GM18520 (cell line): ENCODE measurements at regions not wholly inside any gene's neighbourhood (a gene's known extent, or its start where the extent isn't known, plus 50 kb on each side); places are given as distances from the start of the nearest gene placed in this dataset.
"Not testable (repeated sequence)": the region's sequence is repeated elsewhere in the genome, so short reads cannot be mapped to it uniquely, and the experiment has no call there.

Experiments
- ATAC-seq: cut with Tn5 transposase; IDR thresholded peaks from one replicate; pipeline ENCODE4 v1.9.1; 2021; ENCODE audit not compliant: unreplicated experiment

DNA sequence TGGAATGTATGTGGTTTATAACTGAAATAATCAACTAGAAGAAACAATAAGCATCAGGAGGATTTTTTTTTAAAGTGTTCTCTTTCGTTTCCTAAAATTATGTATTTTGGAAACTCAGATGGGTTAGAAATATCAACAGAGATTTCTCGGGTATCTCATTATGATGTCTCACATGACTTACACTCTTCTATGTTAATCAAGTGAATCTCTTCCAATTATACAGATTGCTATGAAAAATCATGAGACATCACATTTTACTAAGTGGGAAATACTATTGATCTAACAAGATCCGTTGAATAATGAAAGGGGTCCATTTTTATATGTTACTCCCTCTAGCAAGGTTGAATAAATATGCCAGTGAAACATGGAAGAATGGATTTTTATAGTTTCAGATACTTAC is 54.7 kb upstream of the NRIP1 start:
- ATAC-seq = no peak

DNA sequence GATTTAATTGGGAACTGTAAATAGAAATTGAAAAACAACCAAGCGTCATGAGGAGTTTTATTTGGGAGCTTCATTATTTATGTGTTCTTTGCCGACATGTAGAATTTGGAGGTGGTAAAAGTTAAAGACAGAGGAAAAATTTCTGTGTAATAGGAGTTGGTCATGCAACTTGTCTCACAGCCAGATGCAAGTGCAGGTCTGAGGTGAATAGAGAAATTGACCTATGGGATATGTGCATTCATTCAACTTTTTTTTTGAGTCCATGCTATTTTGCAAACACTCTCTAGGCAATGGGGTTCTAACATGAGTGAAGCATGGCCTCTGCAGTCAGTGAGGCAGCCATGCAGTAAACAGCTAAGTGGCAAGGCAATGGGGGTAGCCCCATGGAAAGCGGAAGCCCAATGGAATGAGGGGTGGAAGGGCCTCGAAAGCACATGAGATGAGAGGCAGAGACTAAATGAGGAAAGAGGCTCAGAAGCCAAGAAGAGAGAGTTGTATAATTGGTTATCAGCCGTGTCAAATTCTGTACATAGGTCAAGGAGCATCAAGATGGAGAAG is 56.4 kb upstream of the NRIP1 start:
- ATAC-seq = no peak

DNA sequence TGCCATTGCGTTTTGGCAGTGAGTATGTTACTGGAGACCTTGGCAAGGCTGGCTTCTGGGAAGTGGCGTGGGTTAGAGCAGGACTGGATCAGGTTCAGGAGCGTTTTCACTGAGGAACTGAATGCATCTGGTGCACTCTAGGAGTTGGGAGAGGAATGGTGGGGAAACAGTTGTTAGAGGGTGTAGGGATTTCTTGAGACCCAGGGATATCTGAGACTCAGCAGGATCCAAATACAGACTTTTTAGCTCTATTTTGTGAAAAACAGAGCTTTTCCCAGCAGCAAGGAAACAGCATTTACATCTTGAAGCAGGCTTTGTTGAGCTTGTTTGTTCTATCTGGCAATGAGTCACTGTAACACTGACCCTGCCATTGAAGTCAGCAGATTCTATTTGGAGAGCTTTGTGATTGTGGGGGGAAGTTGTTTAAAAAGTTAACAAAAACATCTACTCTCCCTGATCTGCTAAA is 56.9 kb upstream of the NRIP1 start:
- ATAC-seq = no peak

DNA sequence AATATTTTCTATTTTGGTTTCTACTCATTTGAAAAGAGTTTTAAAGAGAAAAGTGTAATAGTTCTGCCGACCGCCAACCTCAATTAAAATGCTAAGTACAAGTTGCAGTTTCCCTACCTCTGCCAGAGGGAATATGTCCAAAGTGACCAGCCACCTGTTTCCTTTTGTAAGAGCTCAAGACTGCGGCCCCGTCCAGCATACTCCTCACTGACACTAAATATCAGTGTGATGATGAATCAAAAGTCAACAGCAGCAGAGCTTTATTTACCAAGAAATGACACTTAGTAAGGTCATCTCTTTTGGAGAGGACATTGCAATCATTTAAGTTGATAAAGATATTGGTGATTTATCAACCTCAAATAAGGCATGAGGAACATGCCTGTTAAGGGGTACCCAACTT is 57.4 kb upstream of the NRIP1 start:
- ATAC-seq = no peak

DNA sequence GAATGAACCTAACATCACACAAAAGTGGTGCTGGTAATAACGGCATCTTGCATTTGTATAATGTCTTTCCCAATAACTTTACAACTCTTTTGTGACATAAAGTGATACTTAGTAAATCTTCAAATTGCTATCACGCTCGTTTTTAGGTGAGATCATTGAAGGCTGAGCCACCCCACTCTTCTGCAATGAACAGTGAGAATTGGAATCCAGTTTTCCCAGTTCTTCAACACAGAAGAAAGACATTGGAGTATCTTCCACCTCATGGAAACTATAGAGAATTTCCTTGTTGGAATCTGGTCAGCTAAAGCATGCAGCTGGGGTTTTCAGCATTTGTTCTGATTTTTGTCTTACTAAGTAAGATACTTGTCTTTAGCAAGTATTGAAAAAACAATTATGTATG is 59.9 kb upstream of the NRIP1 start:
- ATAC-seq = no peak

DNA sequence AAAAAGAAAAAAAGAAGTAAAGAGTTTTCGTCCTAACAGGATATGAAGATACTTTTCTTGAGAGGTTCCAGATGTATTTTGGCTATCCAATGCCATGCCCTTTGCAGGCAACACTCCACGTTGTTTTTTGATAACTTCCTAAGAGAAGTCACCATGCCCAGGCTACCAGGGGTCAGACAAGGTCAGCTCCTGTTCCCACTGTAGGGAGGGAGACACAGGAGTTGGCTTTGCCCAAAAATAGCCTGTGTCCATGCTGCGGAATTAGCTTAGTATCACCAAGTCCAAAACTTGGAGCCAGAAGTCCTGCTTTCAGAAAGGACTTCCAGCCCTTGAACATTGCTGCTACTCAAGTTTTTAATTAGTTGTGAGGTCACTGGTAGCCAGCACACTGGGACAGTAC is 62.1 kb upstream of the NRIP1 start:
- ATAC-seq = no peak

DNA sequence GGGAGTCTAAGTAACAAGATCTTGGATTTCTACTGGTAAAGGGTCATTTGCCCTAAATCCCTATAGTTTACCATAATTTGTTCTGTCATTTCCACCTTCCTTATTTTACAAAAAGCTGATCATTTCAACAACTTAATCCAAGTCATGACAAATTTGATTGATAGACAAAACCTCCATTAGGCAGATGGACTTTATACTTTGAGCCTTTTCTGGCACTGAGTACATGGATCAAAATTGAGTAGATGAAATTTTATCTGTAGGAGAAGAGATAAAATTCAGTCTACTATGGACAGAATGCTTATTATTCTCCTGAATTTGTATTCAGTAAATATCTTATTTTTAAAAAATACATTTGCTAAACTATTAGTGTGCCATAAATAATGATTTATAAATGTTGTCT is 62.6 kb upstream of the NRIP1 start:
- ATAC-seq = no peak

DNA sequence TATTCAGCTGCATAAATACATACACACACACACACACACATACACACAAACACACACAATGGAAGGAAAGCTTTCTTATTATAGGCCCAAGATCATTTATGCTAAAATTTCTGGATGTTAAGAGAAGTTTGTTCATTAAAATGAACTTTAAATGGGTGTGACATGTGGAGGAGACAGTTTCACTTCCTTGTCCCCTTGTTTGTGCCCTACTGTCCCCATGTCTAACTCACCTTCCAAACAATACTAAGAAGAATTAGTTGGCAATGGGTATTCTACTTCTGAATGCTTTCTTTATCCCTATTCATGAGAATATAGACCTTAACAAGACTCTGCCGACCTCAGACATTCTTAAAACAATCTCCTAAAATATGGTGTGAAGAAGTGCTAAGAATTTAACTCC is 63.5 kb upstream of the NRIP1 start:
- no peak for ATAC-seq

DNA sequence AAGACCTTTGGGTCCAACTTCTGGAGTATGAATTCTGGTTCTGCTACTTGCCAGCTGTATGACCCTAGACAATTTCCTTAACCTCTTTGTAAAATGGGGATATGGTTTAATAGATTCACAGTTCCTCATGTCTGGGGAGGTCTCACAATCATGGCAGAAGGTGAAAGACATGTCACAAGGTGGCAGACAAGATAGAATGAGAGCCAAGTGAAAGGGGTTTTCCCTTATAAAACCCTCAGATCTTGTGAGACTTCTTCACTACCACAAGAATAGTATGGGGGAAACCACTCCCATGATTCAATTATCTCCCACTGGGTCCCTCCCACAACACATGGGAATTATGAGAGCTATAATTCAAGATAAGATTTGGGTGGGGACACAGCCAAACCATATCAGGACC is 63.9 kb upstream of the NRIP1 start:
- ATAC-seq = not testable (repeated sequence)

DNA sequence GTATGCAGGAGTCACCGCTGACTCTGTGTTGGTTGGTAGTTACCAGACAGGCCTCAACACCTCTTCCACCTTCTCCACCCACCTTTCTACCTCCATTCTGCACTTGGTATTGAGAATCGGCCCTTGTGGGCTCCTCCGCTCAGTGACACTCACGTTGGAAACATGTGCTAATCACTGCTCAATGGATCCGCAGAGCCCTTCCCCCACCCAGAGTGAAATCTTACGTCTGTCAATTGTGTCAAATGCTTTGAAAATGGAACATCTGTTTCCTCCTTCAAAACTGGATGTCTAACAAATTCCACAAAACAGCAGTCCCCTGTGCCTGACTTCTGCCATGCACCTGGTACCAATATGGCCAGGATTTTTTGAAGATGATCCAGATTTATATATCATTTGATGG is 65.5 kb upstream of the NRIP1 start:
- no peak for ATAC-seq

DNA sequence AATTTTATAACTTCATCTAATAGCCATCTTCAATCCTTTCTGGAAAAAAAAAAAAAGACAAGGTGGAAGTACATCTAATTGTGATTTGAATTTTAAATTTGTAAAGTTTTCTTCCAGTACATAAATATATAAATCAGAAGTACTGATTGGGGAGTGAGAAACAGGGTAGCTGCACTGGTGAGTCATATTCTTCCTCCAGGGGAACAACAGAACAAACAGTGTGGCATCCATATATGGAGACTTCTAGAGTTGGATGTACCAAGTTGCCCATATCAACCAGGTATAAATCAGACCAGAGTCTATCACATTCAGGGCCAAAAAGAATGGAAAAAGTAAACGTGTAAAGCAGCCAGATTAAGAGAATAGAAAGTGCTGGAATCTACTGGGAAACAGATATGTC is 66.0 kb upstream of the NRIP1 start:
- ATAC-seq = no peak

DNA sequence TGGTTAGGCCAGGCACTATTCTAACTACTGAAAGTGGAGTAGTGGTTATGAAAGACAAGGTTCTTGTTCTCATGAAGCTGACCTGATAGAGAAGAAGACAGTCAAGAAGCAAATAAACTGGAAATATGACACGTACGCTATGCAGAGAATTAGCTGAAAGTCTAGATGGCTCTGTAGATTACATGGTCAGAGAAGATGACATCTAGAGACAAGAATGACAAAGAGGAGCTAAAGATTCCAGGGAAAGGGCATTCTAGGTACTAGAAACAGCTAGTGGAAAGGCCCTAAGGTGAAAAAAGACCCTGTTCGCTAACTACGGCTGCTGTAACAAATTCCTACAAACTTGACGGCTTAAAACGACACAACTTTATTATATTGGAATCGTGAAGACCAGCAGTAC is 68.0 kb upstream of the NRIP1 start:
- ATAC-seq = no peak

DNA sequence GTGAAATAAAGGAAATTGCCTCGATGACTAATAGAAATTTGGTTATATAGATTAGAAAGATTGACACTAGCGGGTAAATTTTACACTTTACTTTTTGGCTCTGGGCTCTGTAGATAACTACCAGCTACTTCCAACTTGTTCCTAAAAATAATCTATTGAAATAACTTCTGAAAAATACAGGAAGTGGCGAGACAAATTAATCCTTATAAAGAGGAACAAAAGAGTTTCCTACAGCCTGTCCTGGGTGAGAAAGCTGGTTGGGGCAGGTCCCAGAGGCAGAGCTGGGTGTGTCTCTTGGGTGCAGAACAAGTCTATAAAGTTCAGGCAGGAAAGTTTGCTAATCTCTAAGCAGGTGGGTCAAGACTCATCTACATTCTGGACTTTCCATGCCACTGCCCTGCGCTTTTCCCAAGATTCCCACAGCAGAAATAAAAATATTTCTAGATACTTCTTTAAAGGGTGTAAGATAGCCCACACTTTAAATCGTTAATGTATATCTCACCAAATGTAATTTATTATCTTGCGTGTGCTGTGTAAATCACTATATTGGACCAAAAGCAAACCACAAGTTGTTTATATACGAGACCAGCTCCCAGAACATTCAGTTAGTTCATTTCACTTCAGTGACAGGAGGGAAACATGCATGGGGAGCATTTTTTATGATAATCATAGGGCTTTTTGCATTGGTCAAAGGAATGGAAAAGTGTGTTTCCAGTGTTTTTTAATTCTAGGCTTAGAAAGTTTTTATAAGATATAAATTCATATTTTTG is 70.1 kb upstream of the NRIP1 start:
- ATAC-seq = no peak

DNA sequence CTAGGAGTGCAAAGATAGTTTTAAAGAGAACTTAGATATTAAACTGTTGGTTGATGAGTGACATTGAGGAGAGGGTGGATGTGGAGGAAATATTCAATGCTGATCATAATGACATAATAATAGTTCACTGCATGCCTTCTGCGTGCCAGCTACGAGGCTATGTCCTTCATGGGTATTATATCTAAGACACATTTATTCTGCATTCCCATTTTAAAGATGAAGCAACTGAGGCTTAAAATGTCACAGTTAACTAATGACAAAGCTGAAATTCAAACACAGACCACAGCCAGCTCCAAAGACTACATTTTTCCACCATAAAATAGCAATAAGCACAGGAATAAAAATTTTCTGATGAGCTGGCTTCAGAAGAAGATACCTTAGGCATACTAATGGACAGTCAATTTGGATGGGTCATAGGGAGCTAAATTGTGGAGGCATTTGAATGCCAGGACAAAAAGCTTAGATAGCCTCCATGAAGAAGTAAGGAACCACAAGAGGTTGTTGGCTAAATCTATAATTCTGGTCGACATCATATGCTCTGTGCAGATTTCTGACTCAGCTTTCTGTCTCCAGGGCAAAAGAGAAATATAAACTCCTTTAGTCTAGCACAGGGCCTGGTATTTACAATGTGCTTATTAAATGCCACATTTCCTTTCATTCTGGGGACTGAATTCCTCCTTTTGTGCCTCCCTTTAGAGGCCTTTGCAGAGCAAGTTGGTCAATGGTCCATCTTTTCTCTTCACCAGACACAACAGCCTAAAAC is 71.2 kb upstream of the NRIP1 start:
- no peak for ATAC-seq

DNA sequence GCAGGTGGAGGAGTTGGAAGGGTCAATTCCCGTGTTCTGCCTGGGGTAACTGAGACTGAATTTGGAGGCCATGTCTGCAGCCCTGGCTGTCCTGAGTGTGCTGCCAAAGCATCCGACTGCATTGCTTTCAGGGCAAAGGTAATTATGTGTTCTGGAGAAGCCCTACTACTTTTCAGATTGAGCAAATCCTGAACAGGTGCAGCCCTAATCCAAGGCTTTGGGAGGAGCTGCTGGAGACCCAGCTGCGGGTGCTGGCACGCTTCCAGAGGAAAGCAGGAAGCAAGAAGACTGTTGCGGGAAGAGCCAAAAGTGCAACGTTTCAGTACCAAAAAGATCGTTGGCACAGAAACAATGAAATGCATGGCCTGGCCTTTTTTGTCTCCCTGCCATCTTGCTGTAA is 73.7 kb upstream of the NRIP1 start:
- ATAC-seq = no peak

DNA sequence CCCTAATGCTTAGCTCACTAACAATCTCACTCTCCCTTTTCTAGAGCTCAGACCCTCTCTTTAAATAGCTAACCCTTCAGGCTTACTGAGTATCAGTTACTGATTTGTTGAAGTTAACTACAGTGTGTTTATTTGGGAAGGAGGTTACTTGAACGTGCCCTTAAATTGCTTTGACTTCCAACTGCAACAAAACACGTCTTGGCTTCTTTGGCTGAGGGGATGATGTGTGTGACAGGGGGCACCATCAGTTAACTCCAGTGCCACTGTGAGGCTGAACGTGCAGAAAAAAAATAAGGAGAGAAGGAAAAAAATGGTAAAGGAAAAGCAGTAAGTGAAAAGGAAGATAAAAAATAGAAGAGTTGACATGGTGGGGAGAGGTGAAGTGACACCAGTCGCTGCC is 75.1 kb upstream of the NRIP1 start:
- no peak for ATAC-seq

DNA sequence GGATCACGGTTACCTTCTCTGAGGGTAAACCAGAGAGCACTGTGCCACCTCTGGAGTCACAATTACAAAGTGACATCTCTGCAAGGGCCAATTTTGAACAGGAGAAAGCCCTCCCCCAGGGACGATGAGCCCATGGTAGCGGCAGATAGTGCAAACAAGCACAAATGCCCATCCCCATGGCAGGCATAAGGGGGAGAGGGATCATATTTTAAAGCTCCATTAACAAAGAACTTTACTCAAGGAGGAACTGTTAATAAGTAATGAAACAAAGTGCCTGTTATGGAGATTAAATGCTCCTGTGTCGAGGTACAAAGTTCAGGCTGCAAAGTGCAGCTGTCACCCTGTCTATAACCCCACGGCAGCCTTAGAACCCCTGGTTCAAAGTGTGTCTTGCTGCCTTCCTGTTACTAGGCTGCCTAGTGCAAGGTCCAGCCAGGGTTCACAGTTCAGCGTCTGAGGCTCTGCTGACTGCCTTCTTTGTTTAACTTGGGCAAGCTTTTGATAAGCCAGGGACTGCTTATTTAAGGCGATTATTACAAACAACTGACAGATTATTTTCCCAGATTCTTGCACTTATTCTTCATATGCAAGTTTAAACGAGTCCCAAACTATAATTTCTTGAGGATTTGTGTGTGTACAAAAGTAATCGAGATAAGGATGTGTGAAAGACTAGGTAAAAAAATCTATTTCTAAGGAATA is 75.7 kb upstream of the NRIP1 start:
- no peak for ATAC-seq

DNA sequence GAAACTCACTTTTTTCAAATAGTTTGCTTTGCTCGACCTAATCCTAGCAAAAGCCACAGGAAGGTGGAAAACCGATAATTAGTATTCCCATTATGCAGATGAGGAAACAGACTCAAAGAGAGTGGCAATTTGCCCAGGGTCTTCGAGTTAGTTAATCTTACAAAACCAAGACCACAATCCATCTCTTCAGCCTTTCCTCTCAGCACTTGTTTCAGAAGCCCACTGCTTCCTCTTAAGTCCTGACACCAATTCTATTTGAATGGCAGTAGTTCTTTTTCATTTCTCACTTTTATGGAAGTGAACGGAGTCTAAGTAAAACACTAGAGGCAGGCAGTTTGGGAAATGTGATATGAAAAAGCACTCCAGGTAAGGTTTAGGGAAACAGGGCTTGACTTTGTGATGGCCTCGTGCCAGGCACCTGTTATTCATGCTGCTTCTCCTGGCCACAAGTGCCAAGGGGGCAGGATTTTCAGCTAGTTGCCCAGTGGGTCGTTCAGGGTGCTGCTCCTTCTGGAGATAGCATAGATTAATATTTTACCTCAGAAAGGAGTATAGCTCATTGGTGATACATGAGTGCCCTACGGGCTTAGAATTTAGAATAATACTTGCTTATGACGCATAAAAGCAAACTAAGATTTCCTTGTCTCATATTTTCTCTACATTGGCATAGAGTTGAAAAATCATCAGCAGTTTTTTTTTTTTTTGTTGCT is 76.6 kb upstream of the NRIP1 start:
- no peak for ATAC-seq

DNA sequence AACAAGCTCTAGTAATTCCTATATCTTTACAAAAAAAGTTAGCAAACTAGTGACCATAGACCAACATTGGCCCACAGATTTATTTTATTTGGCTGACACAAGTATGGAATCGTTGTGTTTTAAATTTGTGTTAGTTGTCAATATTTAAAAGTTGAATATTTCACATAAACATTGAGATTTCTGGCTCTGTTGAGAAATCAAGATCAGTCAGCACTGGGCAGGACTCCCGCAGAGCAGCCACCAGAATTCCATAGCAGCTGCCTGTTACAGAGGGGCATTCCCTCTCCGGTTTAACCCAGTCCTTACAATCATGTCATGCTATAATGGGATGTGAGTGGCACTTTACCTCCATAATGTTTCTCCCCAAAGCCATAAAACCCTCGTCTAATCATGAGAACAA is 79.2 kb upstream of the NRIP1 start:
- ATAC-seq = no peak

DNA sequence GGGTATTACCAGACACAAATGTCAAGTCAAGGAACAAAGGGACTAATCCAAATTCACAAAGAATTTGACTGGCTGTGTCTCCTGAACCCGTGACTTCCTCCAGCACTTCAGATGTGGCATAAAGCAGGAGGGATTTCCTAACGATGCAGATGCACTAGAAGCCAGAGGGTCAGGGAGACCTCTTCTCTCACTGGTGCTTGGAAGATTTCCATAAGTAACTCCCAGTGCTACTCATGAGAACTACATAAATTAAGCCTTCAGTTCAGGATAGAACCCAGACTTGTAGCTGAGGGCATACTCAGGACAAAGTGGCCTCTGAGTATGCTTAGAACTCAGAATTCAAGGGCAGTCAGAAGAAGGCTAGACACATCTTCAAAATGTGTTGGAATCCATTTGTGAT is 83.6 kb upstream of the NRIP1 start:
- ATAC-seq = no peak

DNA sequence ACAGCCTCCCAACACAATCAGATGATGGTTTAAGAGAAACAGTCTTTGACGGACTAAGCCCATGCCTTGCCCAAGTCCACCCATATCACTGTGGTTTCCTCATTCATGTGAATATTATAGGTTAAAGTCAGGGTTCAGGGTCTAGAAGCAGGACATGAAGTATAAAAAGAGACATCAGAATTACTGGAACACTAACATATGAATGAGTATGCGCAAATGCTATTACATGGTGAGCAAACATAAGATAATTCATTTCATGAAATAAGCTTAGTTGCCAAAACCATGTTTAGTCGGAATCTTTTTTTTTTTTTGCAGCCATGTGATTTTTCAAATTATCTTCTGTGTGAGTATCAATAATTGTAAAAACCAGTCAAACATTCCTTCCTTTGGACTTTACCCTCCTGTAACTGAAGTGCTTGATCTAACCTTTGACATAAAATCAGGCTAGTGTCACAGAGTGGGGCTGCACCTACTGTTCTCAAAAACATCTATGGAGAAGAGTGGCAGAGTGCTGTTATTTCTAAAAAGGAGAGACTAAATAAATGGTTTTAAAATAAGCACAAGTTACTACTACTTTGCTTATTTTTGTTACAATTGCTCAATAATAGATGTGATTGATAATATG is 84.9 kb upstream of the NRIP1 start:
- no peak for ATAC-seq
